H9 (cell line): ENCODE measurements at regions not wholly inside any gene's neighbourhood (a gene's known extent, or its start where the extent isn't known, plus 50 kb on each side); places are given as distances from the start of the nearest gene placed in this dataset.
A peak's percentile ranks its signal among the peaks of the same experiment; 100 is the strongest.

Experiments
- DNase-seq: peaks from one replicate; pipeline ENCODE4 v3.0.0-alpha.2; 2017
- H2AFZ ChIP-seq: one replicate; pipeline ENCODE4 v1.6.1; 2013; ENCODE audit warnings: mild to moderate bottlenecking, low read length, control low read depth, moderate library complexity
- H2AK5ac ChIP-seq: 2 replicates; pipeline ENCODE4 v1.6.1; 2013; ENCODE audit warnings: low read length, control low read depth, mixed read lengths; ENCODE audit not compliant: insufficient read length
- H2BK120ac ChIP-seq: one replicate; pipeline ENCODE4 v1.6.1; 2013; ENCODE audit warnings: low read depth, mild to moderate bottlenecking, low read length, control low read depth, inconsistent platforms; ENCODE audit not compliant: poor library complexity, severe bottlenecking
- H2BK12ac ChIP-seq: 2 replicates; pipeline ENCODE4 v1.6.1; 2013; ENCODE audit warnings: low read length, control low read depth, mixed read lengths, low read depth; ENCODE audit not compliant: insufficient read length
- H2BK15ac ChIP-seq: 2 replicates; pipeline ENCODE4 v1.6.1; 2013; ENCODE audit warnings: low read depth, low read length, control low read depth
- H2BK20ac ChIP-seq: one replicate; pipeline ENCODE4 v1.6.1; 2013; ENCODE audit warnings: low read depth, mild to moderate bottlenecking, low read length, control low read depth, inconsistent platforms; ENCODE audit not compliant: poor library complexity, severe bottlenecking
- H2BK5ac ChIP-seq: 2 replicates; pipeline ENCODE4 v1.6.1; 2013; ENCODE audit warnings: low read length, control low read depth, mixed read lengths; ENCODE audit not compliant: insufficient read length
- H3K14ac ChIP-seq: 2 replicates; pipeline ENCODE4 v1.6.1; 2013; ENCODE audit warnings: low read length, control low read depth; ENCODE audit not compliant: insufficient read depth
- H3K18ac ChIP-seq: 2 replicates; pipeline ENCODE4 v1.6.1; 2013; ENCODE audit warnings: low read depth, mild to moderate bottlenecking, mixed read lengths, low read length, control low read depth; ENCODE audit not compliant: insufficient read length
- H3K23ac ChIP-seq: 2 replicates; pipeline ENCODE4 v1.6.1; 2013; ENCODE audit warnings: low read length, control low read depth, mixed read lengths, low read depth; ENCODE audit not compliant: insufficient read length
- H3K23me2 ChIP-seq: 2 replicates; pipeline ENCODE4 v1.6.1; 2013; ENCODE audit warnings: low read depth, mild to moderate bottlenecking, mixed read lengths, low read length, control low read depth; ENCODE audit not compliant: insufficient read length, poor library complexity, severe bottlenecking
- H3K27ac ChIP-seq: 2 replicates; pipeline ENCODE4 v1.5.1; 2013; ENCODE audit warnings: low read length, control low read depth, mixed read lengths, low read depth; ENCODE audit not compliant: insufficient read length
- H3K27me3 ChIP-seq: 2 replicates; pipeline ENCODE4 v1.6.1; 2013; ENCODE audit warnings: low read length, control low read depth, inconsistent platforms; ENCODE audit not compliant: insufficient read depth
- H3K4ac ChIP-seq: 2 replicates; pipeline ENCODE4 v1.6.1; 2013; ENCODE audit warnings: low read depth, mild to moderate bottlenecking, control low read depth, inconsistent platforms, low read length, moderate library complexity
- H3K4me1 ChIP-seq: 2 replicates; pipeline ENCODE4 v1.6.1; 2013; ENCODE audit warnings: low read length, control low read depth, inconsistent platforms; ENCODE audit not compliant: insufficient read depth
- H3K4me2 ChIP-seq: 2 replicates; pipeline ENCODE4 v1.6.1; 2013; ENCODE audit warnings: low read length, control low read depth, mixed read lengths; ENCODE audit not compliant: insufficient read length, insufficient read depth
- H3K56ac ChIP-seq: 2 replicates; pipeline ENCODE4 v1.6.1; 2013; ENCODE audit warnings: low read depth, mild to moderate bottlenecking, mixed read lengths, low read length, control low read depth; ENCODE audit not compliant: insufficient read length
- H3K79me1 ChIP-seq: 2 replicates; pipeline ENCODE4 v1.6.1; 2013; ENCODE audit warnings: low read depth, mild to moderate bottlenecking, moderate library complexity, low read length, control low read depth, inconsistent platforms; ENCODE audit not compliant: insufficient read depth, poor library complexity, severe bottlenecking
- H3K79me2 ChIP-seq: 2 replicates; pipeline ENCODE4 v1.6.1; 2013; ENCODE audit warnings: low read length, control low read depth, inconsistent platforms; ENCODE audit not compliant: insufficient read depth
- H3K9ac ChIP-seq: 2 replicates; pipeline ENCODE4 v1.6.1; 2013; ENCODE audit warnings: low read length, control low read depth, mixed read lengths; ENCODE audit not compliant: insufficient read length; ENCODE audit errors: extremely low read depth
- H3K9me3 ChIP-seq: one replicate; pipeline ENCODE4 v1.6.1; 2013; ENCODE audit warnings: low read depth, low read length, inconsistent platforms; ENCODE audit not compliant: control insufficient read depth
- H3T11ph ChIP-seq: one replicate; pipeline ENCODE4 v1.6.1; 2013; ENCODE audit warnings: mild to moderate bottlenecking, low read length, control low read depth, inconsistent platforms
- H4K20me1 ChIP-seq: one replicate; pipeline ENCODE4 v1.6.1; 2013; ENCODE audit not compliant: control insufficient read depth, insufficient read length, insufficient read depth
- H4K5ac ChIP-seq: 2 replicates; pipeline ENCODE4 v1.6.1; 2013; ENCODE audit warnings: low read depth, mild to moderate bottlenecking, mixed read lengths, low read length, control low read depth; ENCODE audit not compliant: insufficient read length
- H4K8ac ChIP-seq: replicated peaks from 2 replicates; pipeline ENCODE4 v1.6.1; 2013; ENCODE audit warnings: low read length, control low read depth, mixed read lengths, low read depth; ENCODE audit not compliant: insufficient read length
- H4K91ac ChIP-seq: 2 replicates; pipeline ENCODE4 v1.6.1; 2013; ENCODE audit warnings: low read depth, mild to moderate bottlenecking, moderate library complexity, mixed read lengths, low read length, control low read depth; ENCODE audit not compliant: insufficient read length
- H3K27ac Mint-ChIP-seq, 3 experiments: 2 replicates in 2 of 3; 3 replicates in 1 of 3; pipeline ENCODE4 v1.8.0; 2020 to 2021; ENCODE audit warnings: mixed read lengths in 3 of 3, mild to moderate bottlenecking in 1 of 3, moderate library complexity in 1 of 3
- H3K27me3 Mint-ChIP-seq: 2 replicates; pipeline ENCODE4 v1.8.0; 2021; ENCODE audit warnings: low read depth, mild to moderate bottlenecking, moderate library complexity, mixed read lengths
- H3K36me3 Mint-ChIP-seq, 3 experiments: 2 replicates in 2 of 3; 3 replicates in 1 of 3; pipeline ENCODE4 v1.8.0; 2020 to 2021; ENCODE audit warnings: low read depth in 3 of 3, mixed read lengths in 3 of 3; ENCODE audit not compliant: insufficient read depth in 1 of 3
- H3K4me1 Mint-ChIP-seq, 2 experiments: 2 replicates each; pipeline ENCODE4 v1.8.0; 2020; ENCODE audit warnings: mixed read lengths in 2 of 2
- H3K4me3 Mint-ChIP-seq, 2 experiments: 2 replicates in 1 of 2; 3 replicates in 1 of 2; pipeline ENCODE4 v1.8.0; 2020 to 2021; ENCODE audit warnings: mild to moderate bottlenecking in 2 of 2, mixed read lengths in 2 of 2, moderate library complexity in 1 of 2
- H3K9me3 Mint-ChIP-seq, 2 experiments: 2 replicates in 1 of 2; 3 replicates in 1 of 2; pipeline ENCODE4 v1.8.0; 2020; ENCODE audit warnings: mild to moderate bottlenecking in 2 of 2, mixed read lengths in 2 of 2, moderate library complexity in 1 of 2
- CTCF ChIP-seq: fragments of 200-600 bp; sonication (generic); conservative IDR thresholded peaks from 3 replicates; pipeline ENCODE4 v1.8.0; 2021; ENCODE audit warnings: antibody characterized with exemption, mild to moderate bottlenecking
- WGBS: extraction: QIAGEN DNeasy Blood & Tissue Kit; methylation state at CpG from one replicate; pipeline ENCODE4 v1.1.7; 2013; ENCODE audit warnings: missing lambda C conversion rate, low lambda C conversion rate, mixed read lengths; ENCODE audit not compliant: insufficient read length; ENCODE audit errors: extremely low coverage; 5-methylcytosine and 5-hydroxymethylcytosine counted together

GRCh38 chr18:8944871-8945245 is 157.6 kb upstream of the NDUFV2 start:
- peaks cover 6% of the 10 kb centered on the region for H3K27me3 Mint-ChIP-seq

More at GRCh38 chr18:8944871-8945245, 157.6 kb upstream of the NDUFV2 start:
- no peak for TF ChIP-seq CTCF
- Histone ChIP-seq H2BK12ac (no peak overlapping the region), H3K9ac (no peak overlapping the region), H3K14ac (no peak overlapping the region), H2AK5ac (no peak overlapping the region), H3K18ac (no peak overlapping the region), H3K79me2 (no peaks in the 10 kb centered on the region), H4K8ac (no peak overlapping the region), H2AFZ (no peak overlapping the region), H3K4me2 (no peak overlapping the region), H2BK5ac (no peak overlapping the region), H3K4ac (no peak overlapping the region), H3K9me3 (no peaks in the 10 kb centered on the region), H4K91ac (no peak overlapping the region), H3K4me1 (peaks cover 9% of the 10 kb centered on the region; the same call in 1 of the 2 replicates), H4K20me1 (no peaks in the 10 kb centered on the region), H3T11ph (no peak overlapping the region), H3K23me2 (no peaks in the 10 kb centered on the region), H3K79me1 (no peaks in the 10 kb centered on the region), H3K27me3 (no peaks in the 10 kb centered on the region), H2BK15ac (no peak overlapping the region), H2BK120ac (no peak overlapping the region), H3K27ac (no peak overlapping the region), H4K5ac (no peak overlapping the region), H2BK20ac (no peak overlapping the region), H3K56ac (no peak overlapping the region), H3K23ac (no peak overlapping the region)
- Mint-ChIP-seq H3K4me1 (peaks cover 72 to 78% of the 10 kb centered on the region in 2 experiments), H3K27ac (peak overlapping the region in 2 of 3 experiments; percentile 5 to 17; a peak in 2 of 7 replicates), H3K9me3 (peaks cover 8 to 10% of the 10 kb centered on the region in 2 experiments), H3K4me3 (no peak overlapping the region), H3K36me3 (peaks cover 3 to 11% (median 3%) of the 10 kb centered on the region in 3 experiments; a peak in 5 of 7 replicates)
- WGBS: no CpG with 5 or more reads among the region's 7 CpGs
- no peak for DNase-seq
